ENCODE measurements at regions not wholly inside any gene's neighbourhood (a gene's known extent, or its start where the extent isn't known, plus 50 kb on each side); places are given as distances from the start of the nearest gene placed in this dataset.

DNA sequence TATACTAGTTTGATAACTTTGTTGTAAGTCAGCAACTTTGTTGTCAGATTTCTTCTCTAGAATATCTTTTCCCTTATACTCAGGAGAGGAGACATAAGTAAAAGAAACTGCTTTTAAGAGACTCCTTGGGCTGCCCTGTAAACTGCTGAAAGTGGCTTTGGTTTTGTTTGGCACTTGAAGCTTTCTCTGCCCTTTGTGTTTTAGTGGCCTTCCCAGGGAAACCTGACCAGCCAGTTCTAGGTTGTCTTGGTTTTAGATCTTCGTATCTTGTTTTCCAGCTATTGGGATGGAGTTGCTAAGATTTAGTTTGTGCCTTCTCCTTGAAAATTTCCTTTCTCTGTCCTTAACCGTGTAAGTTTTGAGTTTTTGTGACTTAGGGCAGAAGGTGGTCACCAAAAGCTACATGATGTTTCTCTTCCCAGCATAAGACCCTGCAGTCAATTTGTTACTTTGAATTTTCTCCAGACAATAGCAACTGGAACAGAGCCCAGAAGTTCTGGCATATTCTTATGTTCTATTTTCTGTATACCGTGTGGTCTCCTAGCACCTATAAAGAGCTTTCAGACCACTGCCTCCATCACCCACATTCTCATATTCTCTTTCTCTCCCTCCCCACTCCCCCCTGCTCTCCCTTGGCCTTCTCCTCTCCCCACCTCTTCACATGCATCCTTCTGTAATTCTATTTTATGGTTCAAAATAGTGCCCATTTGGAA is 81.1 kb downstream of the BOLA3 start:
- DNase-seq, result no peak

DNA sequence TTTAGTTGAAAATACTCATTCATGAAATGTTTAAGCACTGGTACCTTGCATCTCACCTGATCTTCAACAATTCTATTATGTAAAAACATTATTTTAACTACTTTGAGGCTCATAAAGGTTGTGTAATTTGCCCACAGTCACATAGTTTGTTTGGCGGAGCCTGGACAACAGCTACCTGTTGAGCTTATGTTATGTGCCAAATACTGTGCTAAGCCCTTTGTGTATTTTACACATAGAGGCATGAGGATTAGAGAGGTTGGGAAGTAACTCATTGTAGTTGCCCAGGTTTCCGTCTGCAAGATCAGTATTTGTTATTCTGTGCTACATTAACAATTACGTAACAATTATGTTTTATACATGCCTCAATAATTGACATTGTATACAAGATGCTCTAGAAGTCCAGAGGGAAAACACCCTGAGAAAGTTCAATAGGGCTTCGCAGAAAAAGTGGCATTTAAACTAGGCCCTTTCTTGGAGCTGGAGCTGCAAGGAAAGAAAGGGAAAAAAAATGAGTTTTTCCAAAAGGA is 80.4 kb downstream of the BOLA3 start:
- no peak for DNase-seq

DNA sequence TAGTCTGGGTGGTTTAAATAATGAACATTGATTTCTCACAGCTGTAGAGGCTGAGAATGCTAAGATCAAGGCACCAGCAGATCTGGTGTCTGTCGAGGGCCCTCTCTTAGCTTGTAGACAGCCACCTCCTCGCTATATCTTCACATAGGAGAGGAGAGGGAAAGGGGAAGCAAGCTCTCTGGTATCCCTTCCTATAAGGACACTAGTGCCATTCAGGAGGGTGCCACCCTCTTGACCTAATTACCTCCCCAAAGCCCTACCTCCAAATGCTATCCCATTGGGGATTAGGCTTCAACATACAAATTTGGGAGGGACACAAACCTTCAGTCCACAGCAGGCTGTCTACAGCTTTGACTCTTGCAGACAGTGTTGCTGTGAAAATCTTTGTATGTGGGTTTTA is 76.7 kb downstream of the BOLA3 start:
- DNase-seq, result peak in 1 of 2 experiments; percentile 6

DNA sequence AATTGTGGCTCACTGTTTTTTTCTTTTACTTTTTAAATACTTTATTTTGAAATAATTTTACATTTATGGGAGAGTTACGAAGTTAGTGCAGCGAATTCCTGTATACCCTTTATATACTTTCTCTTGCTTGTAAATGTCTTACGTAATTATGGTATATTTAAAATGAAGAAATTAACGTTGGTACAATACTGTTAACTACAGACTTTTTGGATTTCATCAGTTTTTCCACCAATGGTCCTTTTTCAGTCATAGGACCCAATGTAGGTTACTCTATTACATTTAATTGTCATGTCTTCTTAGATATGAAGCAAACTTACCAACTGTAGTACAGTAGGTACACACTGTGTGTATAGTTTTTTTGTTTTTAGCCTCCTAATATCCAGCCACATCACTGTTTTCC is 76.3 kb downstream of the BOLA3 start:
- no peak for DNase-seq

DNA sequence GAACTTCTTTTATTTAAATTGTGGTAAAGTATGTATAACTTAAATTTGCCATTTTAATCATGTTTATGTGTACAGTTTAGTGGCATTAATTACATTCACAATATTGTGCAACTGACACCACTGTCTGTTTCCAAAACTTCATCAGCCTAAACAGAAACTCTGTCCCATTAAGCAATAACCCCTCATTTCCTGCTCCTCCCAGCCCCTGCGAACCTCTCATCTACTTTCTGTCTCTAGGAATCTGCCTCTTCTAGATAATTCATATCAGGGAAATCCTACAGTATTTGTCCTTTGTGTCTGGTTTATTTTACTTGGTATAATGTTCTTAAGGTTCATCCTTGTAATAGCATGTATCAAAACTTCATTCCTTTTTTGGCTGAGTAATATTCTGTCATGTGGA is 75.1 kb downstream of the BOLA3 start:
- no peak for DNase-seq

DNA sequence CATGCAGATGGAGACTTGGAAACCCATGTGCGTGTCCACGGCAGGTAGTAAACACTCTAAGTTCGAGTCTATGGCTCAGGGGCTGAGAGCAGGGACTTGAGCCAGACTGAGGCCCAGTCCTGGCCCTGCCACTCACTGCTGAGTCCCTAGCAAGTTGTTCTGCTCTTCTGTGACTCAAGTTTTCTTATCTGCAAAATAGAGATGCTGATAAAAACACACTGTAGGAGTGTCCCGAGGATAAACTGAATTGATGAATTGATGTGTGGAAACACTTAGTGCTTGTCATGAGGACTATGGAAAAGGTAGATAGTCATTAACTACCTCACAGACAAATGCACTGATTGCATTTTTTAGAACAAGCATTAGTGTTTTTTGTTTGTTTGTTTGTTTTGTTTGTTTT is 73.2 kb downstream of the BOLA3 start:
- no peak for DNase-seq

DNA sequence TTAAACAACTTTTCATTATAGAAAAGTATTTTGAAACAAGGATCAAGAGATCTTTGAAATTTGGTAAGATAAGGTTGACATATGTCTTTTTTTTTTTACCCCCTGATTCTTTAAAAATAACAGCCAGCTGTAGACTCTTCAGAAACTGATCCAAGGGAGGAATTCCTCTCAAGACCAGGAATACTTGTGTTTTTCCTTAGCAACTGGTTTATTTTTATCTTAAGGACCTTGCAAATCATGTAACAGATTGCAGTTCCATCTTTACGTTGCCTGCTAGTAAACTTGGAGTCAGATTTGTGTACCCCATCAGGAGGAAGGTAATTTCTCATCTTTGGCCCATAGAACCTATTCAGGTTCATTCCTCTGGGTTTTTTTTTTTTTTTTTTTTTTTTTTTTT is 71.6 kb downstream of the BOLA3 start:
- peak; percentile 18 to 84 for DNase-seq

DNA sequence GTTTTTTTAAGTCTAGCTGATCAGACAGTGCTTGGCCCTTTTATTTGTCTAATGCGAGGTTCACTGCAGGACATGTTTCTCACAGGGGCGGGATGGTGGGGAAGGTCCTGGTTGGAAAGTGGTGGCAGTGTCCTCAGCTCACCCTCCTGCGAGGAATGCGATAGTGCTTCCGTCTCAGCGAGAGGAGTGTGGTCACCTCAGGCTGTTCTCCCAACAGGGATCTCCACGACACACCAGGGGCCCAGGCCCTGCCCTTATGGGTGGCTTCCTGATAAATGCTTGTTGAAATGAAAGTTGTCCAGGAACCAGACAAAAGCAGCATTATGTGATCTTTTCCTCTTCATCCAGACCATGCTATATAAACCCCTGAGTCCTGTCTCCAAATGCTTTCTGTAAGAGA is 70.1 kb downstream of the BOLA3 start:
- no peak for DNase-seq

DNA sequence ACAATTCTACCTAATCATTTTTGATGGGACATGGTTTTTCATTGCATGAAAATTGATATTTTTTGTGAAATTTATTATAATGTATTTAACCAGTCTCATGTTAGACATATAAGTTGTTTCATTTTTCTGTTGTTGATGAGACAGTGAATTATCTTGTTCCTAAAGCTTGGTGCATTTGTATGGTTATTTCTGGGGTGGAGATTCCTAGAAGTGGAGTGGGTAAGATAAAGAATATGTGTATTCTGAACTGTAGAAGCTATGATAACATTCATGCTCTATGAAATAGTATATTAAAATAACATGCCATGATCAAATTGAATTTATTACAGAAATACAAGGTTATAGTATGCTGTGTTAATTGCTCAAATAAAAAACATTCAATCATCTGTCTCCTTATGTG is 69.2 kb downstream of the BOLA3 start:
- DNase-seq, result no peak

DNA sequence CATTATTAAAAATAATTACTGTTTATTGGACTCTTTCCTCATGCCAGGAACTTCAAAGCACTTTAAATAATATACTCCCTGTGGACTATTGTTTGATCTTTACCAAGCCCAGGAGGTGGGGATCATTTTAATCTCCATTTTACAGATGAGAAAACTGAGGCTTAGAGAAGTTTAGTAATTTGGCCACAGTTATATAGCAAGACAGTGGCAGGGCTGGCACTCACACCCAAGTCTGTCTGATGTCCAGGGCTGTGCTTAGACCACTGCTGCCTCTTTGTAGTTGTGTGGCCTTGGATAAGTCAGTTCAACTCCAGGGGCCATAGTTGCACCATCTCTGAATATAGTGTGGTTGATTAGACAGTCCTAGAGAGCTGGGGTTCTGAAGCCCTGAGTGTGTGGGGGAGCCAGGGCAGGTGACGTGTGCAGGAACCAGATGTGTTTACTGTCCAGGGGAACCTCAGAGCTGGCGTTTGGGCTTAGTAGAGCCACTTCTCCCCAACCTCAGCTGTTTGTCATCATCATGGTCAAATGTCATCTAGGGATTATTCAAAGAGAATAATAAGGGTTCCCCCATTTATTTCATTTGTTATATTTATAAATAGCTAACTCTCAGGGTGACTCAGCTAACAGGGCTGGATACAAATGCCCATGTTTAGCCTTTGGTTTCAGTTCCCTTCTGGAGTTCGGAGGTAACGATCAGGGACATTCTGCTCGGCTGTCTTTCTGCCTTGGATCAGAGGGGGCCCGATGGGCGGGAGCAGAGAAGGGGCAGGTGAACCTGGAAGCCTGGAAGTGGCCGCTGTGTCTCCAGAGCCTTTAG is 68.0 kb downstream of the BOLA3 start:
- no peak for DNase-seq

DNA sequence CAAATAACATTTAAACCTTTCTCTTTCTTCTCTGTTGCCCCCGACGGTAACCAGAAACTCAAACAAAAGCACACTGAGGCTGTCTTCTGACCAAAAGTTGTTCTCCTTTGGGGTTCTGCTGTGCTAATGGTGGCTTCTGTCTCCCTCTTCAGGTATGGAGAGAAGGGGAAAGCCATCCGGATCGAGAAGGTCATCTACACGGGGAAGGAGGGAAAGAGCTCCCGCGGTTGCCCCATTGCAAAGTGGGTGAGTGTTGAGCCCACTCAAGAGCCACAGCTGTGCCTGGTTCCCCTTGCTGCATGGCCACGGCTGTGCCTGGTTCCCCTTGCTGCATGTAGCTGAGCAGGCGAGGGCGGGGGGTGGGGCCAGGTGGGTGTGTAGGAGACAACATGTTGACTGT is 67.4 kb downstream of the BOLA3 start:
- no peak for DNase-seq

DNA sequence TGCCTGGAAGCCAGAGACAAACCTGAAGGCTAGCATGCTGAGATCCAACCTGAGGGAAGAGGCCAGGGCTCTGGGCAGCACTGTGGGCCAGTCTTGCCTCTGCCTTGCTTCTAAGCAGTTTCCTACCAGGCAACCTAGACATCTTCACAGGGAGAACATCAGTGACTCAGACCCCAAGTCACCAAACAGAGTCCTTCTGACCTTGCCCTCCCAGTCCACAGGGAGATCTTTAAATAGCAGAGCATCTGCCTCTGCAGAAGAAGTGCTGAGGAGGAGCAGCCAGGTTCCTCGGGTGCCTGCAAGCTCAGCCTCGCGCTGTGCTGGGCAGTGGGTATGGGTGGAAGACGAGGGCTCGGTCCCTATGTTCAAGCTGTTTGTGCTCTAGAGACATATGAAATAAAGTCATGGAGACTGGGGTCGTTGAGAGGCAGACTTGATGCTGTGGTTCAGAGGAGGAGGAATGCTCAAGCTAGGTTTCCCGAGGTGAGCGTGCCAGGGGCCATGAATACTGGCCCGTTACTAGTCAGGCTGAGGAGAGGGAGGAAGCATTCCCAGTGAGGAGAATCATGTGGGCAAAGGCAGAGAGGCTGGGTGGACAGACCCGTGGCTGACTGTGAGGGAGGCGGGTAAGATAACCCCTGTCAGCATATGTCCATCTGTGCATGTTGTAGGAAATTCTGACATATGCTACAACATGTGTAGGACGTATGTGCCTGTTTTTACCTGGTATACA is 66.5 kb downstream of the BOLA3 start:
- no peak for DNase-seq

DNA sequence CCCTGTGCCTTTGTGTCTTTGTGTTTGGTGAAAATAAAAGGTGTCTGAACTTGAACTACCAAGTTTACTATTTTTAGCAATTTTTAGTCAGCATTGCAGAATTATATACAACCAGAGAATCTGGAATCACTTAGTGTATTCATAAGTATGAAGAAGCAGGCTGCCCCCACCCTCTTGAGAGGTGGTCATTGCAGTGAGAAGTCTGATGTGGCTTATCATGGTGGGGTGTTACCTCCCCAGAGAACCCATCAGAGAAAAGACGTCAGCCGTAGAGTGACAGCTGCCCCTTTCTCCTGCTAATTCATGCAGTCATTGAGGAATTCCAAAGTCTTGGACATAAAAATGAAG is 66.0 kb downstream of the BOLA3 start:
- no peak for DNase-seq

DNA sequence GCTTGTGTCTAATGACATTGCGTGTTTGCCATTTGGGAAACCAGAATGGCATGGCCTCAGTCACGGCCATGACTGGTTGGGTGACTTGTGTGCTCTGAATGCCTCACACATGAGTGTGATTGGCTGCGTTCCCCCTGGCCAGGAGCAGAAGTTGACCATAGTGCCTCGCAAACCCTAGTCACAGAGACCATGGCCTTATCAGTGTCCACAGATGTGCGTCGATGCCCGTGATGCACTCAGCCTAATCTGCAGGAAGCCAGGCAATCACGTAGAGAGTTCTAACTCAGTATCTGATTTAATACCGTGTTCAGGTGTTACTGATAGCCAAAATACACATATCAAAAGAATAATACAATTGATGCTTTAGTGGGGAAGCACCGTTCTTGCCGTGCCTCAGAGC is 64.0 kb downstream of the BOLA3 start:
- DNase-seq, result no peak

All from NCI-H524 (cell line).